ENCODE measurements at regions not wholly inside any gene's neighbourhood (a gene's known extent, or its start where the extent isn't known, plus 50 kb on each side); places are given as distances from the start of the nearest gene placed in this dataset.

DNA sequence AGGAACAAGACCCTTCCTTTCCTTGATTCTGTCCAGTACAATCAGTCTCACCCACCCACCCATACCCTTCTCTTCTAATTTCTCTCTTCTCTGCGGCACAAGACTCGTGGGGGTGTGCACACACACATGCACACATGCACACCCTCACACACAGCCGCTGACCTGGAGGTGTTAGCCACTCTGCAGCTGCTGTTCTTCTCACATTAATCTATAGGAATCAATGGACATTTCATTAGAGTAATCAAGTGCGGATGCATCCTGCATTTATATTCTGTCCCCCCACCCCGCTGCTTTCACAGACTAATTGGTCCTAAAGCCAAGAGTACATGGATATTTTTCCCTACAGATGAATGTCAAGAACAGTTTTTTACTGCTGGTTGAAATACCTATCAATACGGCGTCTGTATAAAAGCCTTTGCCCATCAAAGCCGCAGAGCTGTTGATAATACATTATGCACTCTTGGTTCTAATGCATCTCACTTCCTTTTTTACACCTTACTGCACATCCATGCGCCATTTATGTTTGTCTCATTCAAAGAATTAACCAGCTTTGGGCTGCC lies 186.5 kb upstream of the ONECUT1 start:
- Histone ChIP-seq H2BK15ac (ENCODE audit: low read depth, low read length) (no peak overlapping the region), H3K4me2 (ENCODE audit: insufficient read depth, insufficient read length, low read length) (no peak overlapping the region), H3K4ac (ENCODE audit: low read depth, low read length) (no peak overlapping the region), H3K27me3 (ENCODE audit: insufficient read depth, low read length) (no peaks in the 10 kb centered on the region), H3K23ac (ENCODE audit: insufficient read length, low read depth, low read length) (no peak overlapping the region), H2BK20ac (ENCODE audit: low read depth, low read length, poor library complexity, severe bottlenecking) (no peak overlapping the region), H3K27ac (ENCODE audit: insufficient read length, low read depth, low read length) (no peak overlapping the region), H2BK12ac (ENCODE audit: insufficient read length, low read depth, low read length) (no peak overlapping the region), H4K20me1 (ENCODE audit: control insufficient read depth, insufficient read depth, insufficient read length) (no peaks in the 10 kb centered on the region), H2AK5ac (ENCODE audit: insufficient read length, low read length) (no peak overlapping the region), H3T11ph (ENCODE audit: low read length) (no peak overlapping the region), H2BK120ac (ENCODE audit: low read depth, low read length, poor library complexity, severe bottlenecking) (no peak overlapping the region), H3K14ac (ENCODE audit: insufficient read depth, low read length) (no peak overlapping the region), H4K5ac (ENCODE audit: insufficient read length, low read depth, low read length) (no peak overlapping the region), H4K91ac (ENCODE audit: insufficient read length, low read depth, low read length) (no peak overlapping the region), H3K79me1 (ENCODE audit: insufficient read depth, low read depth, low read length, poor library complexity, severe bottlenecking) (no peaks in the 10 kb centered on the region), H3K23me2 (ENCODE audit: insufficient read length, low read depth, low read length, poor library complexity, severe bottlenecking) (no peaks in the 10 kb centered on the region), H3K56ac (ENCODE audit: insufficient read length, low read depth, low read length) (no peak overlapping the region), H3K9ac (ENCODE audit: extremely low read depth, insufficient read length, low read length) (no peak overlapping the region), H3K18ac (ENCODE audit: insufficient read length, low read depth, low read length) (no peak overlapping the region), H2AFZ (ENCODE audit: low read length) (no peak overlapping the region), H3K79me2 (ENCODE audit: insufficient read depth, low read length) (no peaks in the 10 kb centered on the region), H2BK5ac (ENCODE audit: insufficient read length, low read length) (no peak overlapping the region), H3K4me1 (ENCODE audit: insufficient read depth, low read length) (no peaks in the 10 kb centered on the region), H3K9me3 (ENCODE audit: control insufficient read depth, low read depth, low read length) (no peaks in the 10 kb centered on the region), H4K8ac (replicated peaks; ENCODE audit: insufficient read length, low read depth, low read length) (no peak overlapping the region)
- Mint-ChIP-seq H3K27me3 (ENCODE audit: low read depth) (no peaks in the 10 kb centered on the region), H3K27ac (no peak overlapping the region; a peak in 1 of 7 replicates), H3K4me1 (peaks cover 0 to 7% of the 10 kb centered on the region in 2 experiments; a peak in 2 of 4 replicates), H3K4me3 (no peak overlapping the region), H3K36me3 (ENCODE audit: insufficient read depth in 1 of 3, low read depth in 3 of 3) (no peaks in the 10 kb centered on the region), H3K9me3 (no peaks in the 10 kb centered on the region)
- DNase-seq = no peak
- TF ChIP-seq, protein P1, sequence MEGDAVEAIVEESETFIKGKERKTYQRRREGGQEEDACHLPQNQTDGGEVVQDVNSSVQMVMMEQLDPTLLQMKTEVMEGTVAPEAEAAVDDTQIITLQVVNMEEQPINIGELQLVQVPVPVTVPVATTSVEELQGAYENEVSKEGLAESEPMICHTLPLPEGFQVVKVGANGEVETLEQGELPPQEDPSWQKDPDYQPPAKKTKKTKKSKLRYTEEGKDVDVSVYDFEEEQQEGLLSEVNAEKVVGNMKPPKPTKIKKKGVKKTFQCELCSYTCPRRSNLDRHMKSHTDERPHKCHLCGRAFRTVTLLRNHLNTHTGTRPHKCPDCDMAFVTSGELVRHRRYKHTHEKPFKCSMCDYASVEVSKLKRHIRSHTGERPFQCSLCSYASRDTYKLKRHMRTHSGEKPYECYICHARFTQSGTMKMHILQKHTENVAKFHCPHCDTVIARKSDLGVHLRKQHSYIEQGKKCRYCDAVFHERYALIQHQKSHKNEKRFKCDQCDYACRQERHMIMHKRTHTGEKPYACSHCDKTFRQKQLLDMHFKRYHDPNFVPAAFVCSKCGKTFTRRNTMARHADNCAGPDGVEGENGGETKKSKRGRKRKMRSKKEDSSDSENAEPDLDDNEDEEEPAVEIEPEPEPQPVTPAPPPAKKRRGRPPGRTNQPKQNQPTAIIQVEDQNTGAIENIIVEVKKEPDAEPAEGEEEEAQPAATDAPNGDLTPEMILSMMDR (conservative IDR thresholded peaks at IDR 0.05) = no peak
- WGBS (ENCODE audit: extremely low coverage, insufficient read length, low lambda C conversion rate) = no CpG with 5 or more reads among the region's 9 CpGs
